A549 (cell line): ENCODE measurements at regions not wholly inside any gene's neighbourhood (a gene's known extent, or its start where the extent isn't known, plus 50 kb on each side); places are given as distances from the start of the nearest gene placed in this dataset.

Experiments
- RCOR1 ChIP-seq: fragments of 150-350 bp; IDR thresholded peaks from 2 replicates; pipeline ENCODE4 v1.6.1; 2014; ENCODE audit warnings: antibody characterized with exemption, low read length, low read depth
- TF ChIP-seq, protein P1 (sequence below): fragments of >200 bp; sonication (Bioruptor Twin); formaldehyde crosslinking; IDR thresholded peaks from 3 replicates; pipeline ENCODE4 v1.5.1; 2016

DNA sequence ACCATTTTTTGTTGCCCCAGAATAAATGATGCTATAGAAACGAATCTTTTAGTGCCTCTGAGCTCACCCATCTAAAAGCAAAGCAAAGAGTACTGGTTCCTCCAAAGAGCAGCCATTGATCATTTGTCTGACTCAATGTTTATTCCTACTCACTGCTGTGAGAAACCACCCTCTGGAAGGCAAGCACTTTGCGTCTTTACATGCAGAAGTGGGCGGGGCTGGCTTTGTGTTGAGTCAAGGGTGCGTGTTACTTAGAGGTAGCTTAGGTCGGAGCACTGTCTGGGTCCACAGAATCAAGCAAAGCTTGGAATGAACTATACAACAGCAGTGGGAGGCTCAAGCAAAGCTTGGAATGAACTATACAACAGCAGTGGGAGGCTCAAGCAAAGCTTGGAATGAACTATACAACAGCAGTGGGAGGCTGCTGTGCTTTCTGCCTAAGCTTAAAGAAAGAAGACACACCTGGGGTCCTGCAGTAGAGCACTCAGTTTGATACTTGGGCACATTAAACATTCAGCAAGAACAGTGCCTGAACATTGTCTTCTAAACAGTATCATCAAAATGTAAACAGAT lies 77.2 kb upstream of the PRICKLE1 start:
- TF ChIP-seq RCOR1, result no peak
- TF ChIP-seq, protein P1, sequence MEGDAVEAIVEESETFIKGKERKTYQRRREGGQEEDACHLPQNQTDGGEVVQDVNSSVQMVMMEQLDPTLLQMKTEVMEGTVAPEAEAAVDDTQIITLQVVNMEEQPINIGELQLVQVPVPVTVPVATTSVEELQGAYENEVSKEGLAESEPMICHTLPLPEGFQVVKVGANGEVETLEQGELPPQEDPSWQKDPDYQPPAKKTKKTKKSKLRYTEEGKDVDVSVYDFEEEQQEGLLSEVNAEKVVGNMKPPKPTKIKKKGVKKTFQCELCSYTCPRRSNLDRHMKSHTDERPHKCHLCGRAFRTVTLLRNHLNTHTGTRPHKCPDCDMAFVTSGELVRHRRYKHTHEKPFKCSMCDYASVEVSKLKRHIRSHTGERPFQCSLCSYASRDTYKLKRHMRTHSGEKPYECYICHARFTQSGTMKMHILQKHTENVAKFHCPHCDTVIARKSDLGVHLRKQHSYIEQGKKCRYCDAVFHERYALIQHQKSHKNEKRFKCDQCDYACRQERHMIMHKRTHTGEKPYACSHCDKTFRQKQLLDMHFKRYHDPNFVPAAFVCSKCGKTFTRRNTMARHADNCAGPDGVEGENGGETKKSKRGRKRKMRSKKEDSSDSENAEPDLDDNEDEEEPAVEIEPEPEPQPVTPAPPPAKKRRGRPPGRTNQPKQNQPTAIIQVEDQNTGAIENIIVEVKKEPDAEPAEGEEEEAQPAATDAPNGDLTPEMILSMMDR, result no peak
